GM19035 (cell line): ENCODE measurements at regions not wholly inside any gene's neighbourhood (a gene's known extent, or its start where the extent isn't known, plus 50 kb on each side); places are given as distances from the start of the nearest gene placed in this dataset.

ENCODE experiments used
- ATAC-seq: cut with Tn5 transposase; IDR thresholded peaks from one replicate; pipeline ENCODE4 v1.9.1; 2021; ENCODE audit not compliant: unreplicated experiment

- ATAC-seq, result no peak
Measured at GRCh38 chr5:4541334-4541733, 598.8 kb upstream of the ADAMTS16 start.

GRCh38 chr5:4542145-4542778, 597.9 kb upstream of the ADAMTS16 start:
- no peak for ATAC-seq

- no peak for ATAC-seq
Measured at GRCh38 chr5:4544049-4544670, 596.0 kb upstream of the ADAMTS16 start.

- ATAC-seq, result no peak
Measured at GRCh38 chr5:4547547-4547946, 592.6 kb upstream of the ADAMTS16 start.

GRCh38 chr5:4548341-4548740, 591.8 kb upstream of the ADAMTS16 start:
- no peak for ATAC-seq

GRCh38 chr5:4549351-4549750, 590.8 kb upstream of the ADAMTS16 start:
- no peak for ATAC-seq

GRCh38 chr5:4551034-4551433, 589.1 kb upstream of the ADAMTS16 start:
- ATAC-seq, result no peak

- no peak for ATAC-seq
Measured at GRCh38 chr5:4553130-4553529, 587.0 kb upstream of the ADAMTS16 start.

- ATAC-seq, result no peak
Measured at GRCh38 chr5:4553978-4554377, 586.2 kb upstream of the ADAMTS16 start.

GRCh38 chr5:4555725-4556285, 584.3 kb upstream of the ADAMTS16 start:
- no peak for ATAC-seq

- no peak for ATAC-seq
Measured at GRCh38 chr5:4561403-4561802, 578.7 kb upstream of the ADAMTS16 start.

- no peak for ATAC-seq
Measured at GRCh38 chr5:4563400-4563799, 576.7 kb upstream of the ADAMTS16 start.

- no peak for ATAC-seq
Measured at GRCh38 chr5:4570047-4570995, 569.8 kb upstream of the ADAMTS16 start.

- ATAC-seq, result no peak
Measured at GRCh38 chr5:4571248-4571948, 568.7 kb upstream of the ADAMTS16 start.

GRCh38 chr5:4572311-4573100, 567.6 kb upstream of the ADAMTS16 start:
- ATAC-seq, result no peak

- no peak for ATAC-seq
Measured at GRCh38 chr5:4575608-4576007, 564.5 kb upstream of the ADAMTS16 start.

GRCh38 chr5:4576161-4576748, 563.9 kb upstream of the ADAMTS16 start:
- ATAC-seq, result no peak

- no peak for ATAC-seq
Measured at GRCh38 chr5:4576908-4577307, 563.2 kb upstream of the ADAMTS16 start.

GRCh38 chr5:4579679-4580078, 560.5 kb upstream of the ADAMTS16 start:
- no peak for ATAC-seq

GRCh38 chr5:4580772-4581171, 559.4 kb upstream of the ADAMTS16 start:
- no peak for ATAC-seq
